ENCODE measurements at regions not wholly inside any gene's neighbourhood (a gene's known extent, or its start where the extent isn't known, plus 50 kb on each side); places are given as distances from the start of the nearest gene placed in this dataset.

GRCh38 chr13:65504213-65504612, 1725.9 kb downstream of the PCDH9 start (continued):
- TF ChIP-seq REST (IDR thresholded peaks at IDR 0.05) (no peak), MAX (IDR thresholded peaks at IDR 0.05) (no peak), ATF3 (IDR thresholded peaks at IDR 0.05) (no peak), RXRA (IDR thresholded peaks at IDR 0.05) (no peak), GABPA (IDR thresholded peaks at IDR 0.05 in 1 of 2, conservative IDR thresholded peaks at IDR 0.05 in 1 of 2) (no peak)

- Histone ChIP-seq H3K4me1 (ENCODE audit: control insufficient read depth in 4 of 4, insufficient read depth in 4 of 4, low read length in 3 of 4) (no peaks in the 10 kb centered on the region), H3K4me3 (ENCODE audit: low read depth in 1 of 3, low read length in 3 of 3) (no peak overlapping the region), H3K27me3 (ENCODE audit: control insufficient read depth in 4 of 4, insufficient read depth in 4 of 4, low read length in 3 of 4) (no peaks in the 10 kb centered on the region), H3K36me3 (ENCODE audit: control insufficient read depth in 4 of 4, insufficient read depth in 3 of 4, low read depth in 1 of 4, low read length in 3 of 4) (no peaks in the 10 kb centered on the region), H3K27ac (ENCODE audit: low read depth in 1 of 2, low read length in 2 of 2) (no peak overlapping the region), H3K9me3 (ENCODE audit: control insufficient read depth in 4 of 4, low read length in 3 of 4) (no peaks in the 10 kb centered on the region), H3K9ac (ENCODE audit: low read depth in 1 of 2, low read length in 2 of 2) (no peak overlapping the region)
- DNase-seq (ENCODE audit: low spot score), result no peak
- TF ChIP-seq YY1 (IDR thresholded peaks at IDR 0.05) (no peak), REST (IDR thresholded peaks at IDR 0.05) (no peak), ZBTB33 (IDR thresholded peaks at IDR 0.05) (no peak), FOXA1 (IDR thresholded peaks at IDR 0.05) (no peak), FOXA2 (IDR thresholded peaks at IDR 0.05) (no peak), TAF1 (conservative IDR thresholded peaks at IDR 0.05) (no peak), CTCF (IDR thresholded peaks at IDR 0.05; ENCODE audit: low read depth, low read length, missing input control) (no peak), GABPA (IDR thresholded peaks at IDR 0.05 in 1 of 2, conservative IDR thresholded peaks at IDR 0.05 in 1 of 2) (no peak), RXRA (IDR thresholded peaks at IDR 0.05) (no peak), MAX (IDR thresholded peaks at IDR 0.05) (no peak), HNF4A (conservative IDR thresholded peaks at IDR 0.05) (no peak), RAD21 (IDR thresholded peaks at IDR 0.05) (no peak)
- WGBS, result 60% methylated on average over 3 of the region's 3 CpGs
Observed at GRCh38 chr13:65500481-65500880, 1729.7 kb downstream of the PCDH9 start.

Data from liver (tissue), 8 donors.